Bronchial epithelial cell (primary cell): ENCODE measurements at regions not wholly inside any gene's neighbourhood (a gene's known extent, or its start where the extent isn't known, plus 50 kb on each side); places are given as distances from the start of the nearest gene placed in this dataset.

ENCODE experiments used
- DNase-seq: peaks from one replicate; pipeline ENCODE4 v3.0.0-alpha.2; 2010; ENCODE audit warnings: low read depth
- FAIRE-seq: peaks from 2 replicates; lab custom pipeline; 2011; peaks lifted over from hg19 to GRCh38; lab: Jason Lieb, UNC
- H3K27me3 ChIP-seq: 2 replicates; pipeline ENCODE4 v1.5.1; 2011; ENCODE audit warnings: low read length; ENCODE audit not compliant: control insufficient read depth, insufficient read depth
- H3K36me3 ChIP-seq: 2 replicates; pipeline ENCODE4 v1.5.1; 2011; ENCODE audit warnings: low read length; ENCODE audit not compliant: control insufficient read depth, insufficient read depth
- H3K4me3 ChIP-seq: 2 replicates; pipeline ENCODE4 v1.5.1; 2011; ENCODE audit warnings: mild to moderate bottlenecking, low read depth, low read length, control low read depth
- CTCF ChIP-seq: IDR thresholded peaks from 2 replicates; pipeline ENCODE4 v1.5.1; 2011; ENCODE audit warnings: mild to moderate bottlenecking, moderate library complexity, low read length, control low read depth, inconsistent platforms; ENCODE audit not compliant: insufficient read depth, severe bottlenecking

GRCh38 chr9:73743826-73744225 lies 592.2 kb downstream of the ANXA1 start:
- FAIRE-seq (no peak), DNase-seq (peak; percentile 89)
- Histone ChIP-seq H3K4me3 (no peak overlapping the region), H3K36me3 (no peaks in the 10 kb centered on the region), H3K27me3 (no peaks in the 10 kb centered on the region)
- no peak for TF ChIP-seq CTCF

GRCh38 chr9:73745598-73745997 lies 593.9 kb downstream of the ANXA1 start:
- Histone ChIP-seq H3K27me3 (no peaks in the 10 kb centered on the region), H3K36me3 (no peaks in the 10 kb centered on the region), H3K4me3 (no peak overlapping the region)
- no peak for TF ChIP-seq CTCF
- DNase-seq (no peak), FAIRE-seq (no peak)

- no peaks in the 10 kb centered on the region for H3K27me3 ChIP-seq
- DNase-seq, result peak; percentile 48
- H3K4me3 ChIP-seq, result no peak overlapping the region
- H3K36me3 ChIP-seq, result no peaks in the 10 kb centered on the region
- FAIRE-seq, result no peak
- no peak for TF ChIP-seq CTCF
These were observed 601.5 kb downstream of the ANXA1 start for GRCh38 chr9:73753171-73753570.

- Histone ChIP-seq H3K4me3 (no peak overlapping the region), H3K36me3 (no peaks in the 10 kb centered on the region), H3K27me3 (no peaks in the 10 kb centered on the region)
- TF ChIP-seq CTCF, result no peak
- FAIRE-seq (no peak), DNase-seq (no peak)
These were observed 610.2 kb downstream of the ANXA1 start for GRCh38 chr9:73761905-73762304.

- FAIRE-seq (no peak), DNase-seq (no peak)
- Histone ChIP-seq H3K36me3 (no peaks in the 10 kb centered on the region), H3K27me3 (no peaks in the 10 kb centered on the region), H3K4me3 (no peak overlapping the region)
- no peak for TF ChIP-seq CTCF
These were observed 622.2 kb downstream of the ANXA1 start for GRCh38 chr9:73773896-73774295.

GRCh38 chr9:73775757-73776156 lies 624.1 kb downstream of the ANXA1 start:
- no peaks in the 10 kb centered on the region for H3K27me3 ChIP-seq
- no peak for FAIRE-seq
- H3K4me3 ChIP-seq, result no peak overlapping the region
- DNase-seq, result peak; percentile 31
- no peak for TF ChIP-seq CTCF
- no peaks in the 10 kb centered on the region for H3K36me3 ChIP-seq
